ENCODE measurements at regions not wholly inside any gene's neighbourhood (a gene's known extent, or its start where the extent isn't known, plus 50 kb on each side); places are given as distances from the start of the nearest gene placed in this dataset.

DNA sequence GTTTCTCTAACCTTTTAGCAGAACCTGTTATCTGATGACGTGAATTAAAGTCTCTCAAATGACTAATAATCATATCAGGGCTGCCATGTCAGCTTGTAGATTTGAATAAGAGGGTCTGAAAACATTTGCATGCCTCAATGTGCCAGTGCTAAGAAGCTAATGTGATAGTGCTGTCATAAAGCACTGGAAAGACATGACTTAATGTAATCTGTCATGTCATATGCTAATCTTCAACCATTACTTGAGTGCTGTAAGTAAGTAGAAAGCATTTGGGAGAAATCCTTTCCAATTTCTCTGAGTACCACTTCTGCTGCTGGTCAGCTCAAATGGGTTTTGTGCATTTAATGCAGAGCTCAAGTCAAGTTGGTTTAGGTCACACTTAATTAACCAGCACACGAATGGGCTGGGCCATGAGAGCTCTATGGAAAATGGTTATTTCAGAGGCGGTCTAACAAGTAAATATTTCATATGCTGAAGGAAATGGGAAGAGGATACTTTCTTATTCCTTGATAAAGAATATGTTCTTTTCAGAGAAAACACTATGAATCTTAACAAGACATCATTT, 609.2 kb downstream of the LMO4 start:
- DNase-seq: no peak

DNA sequence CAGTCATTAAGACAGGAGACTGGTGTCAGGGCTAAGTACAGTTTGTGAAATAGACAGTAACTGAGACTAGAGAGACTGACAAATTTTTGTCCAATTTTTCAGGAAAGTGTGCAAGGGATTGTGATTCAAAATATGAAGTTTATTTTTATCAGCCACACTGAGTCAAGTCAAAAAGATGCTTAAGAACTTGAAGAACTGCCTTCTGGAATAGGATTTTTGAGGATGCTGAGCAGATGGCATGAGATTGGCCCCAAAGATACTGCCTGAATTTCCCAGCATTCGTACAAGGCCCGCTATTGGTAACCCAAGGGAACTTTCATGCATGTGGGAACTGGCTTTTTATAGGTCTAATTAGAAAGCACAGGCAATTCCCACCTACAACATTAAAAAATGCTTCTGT, 610.0 kb downstream of the LMO4 start:
- no peak for DNase-seq

DNA sequence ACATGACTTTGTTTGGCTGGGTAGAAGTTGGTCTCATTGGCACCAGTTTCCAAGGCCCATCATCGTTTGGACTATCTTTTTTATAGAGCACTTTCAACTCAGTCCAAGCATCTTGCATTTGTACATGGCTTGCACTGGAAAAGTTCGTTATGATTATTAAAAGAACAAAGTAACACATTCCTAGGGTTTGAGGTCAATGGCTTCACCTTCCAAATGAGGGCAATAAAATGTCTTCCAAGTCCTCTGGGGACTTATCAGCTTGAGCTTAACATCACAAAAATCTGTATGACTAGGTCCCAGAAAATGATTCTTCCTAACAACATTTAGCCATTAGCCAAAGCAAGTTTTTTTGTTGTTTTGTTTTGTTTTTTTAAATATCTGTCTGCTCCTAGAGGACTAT, 610.8 kb downstream of the LMO4 start:
- no peak for DNase-seq

DNA sequence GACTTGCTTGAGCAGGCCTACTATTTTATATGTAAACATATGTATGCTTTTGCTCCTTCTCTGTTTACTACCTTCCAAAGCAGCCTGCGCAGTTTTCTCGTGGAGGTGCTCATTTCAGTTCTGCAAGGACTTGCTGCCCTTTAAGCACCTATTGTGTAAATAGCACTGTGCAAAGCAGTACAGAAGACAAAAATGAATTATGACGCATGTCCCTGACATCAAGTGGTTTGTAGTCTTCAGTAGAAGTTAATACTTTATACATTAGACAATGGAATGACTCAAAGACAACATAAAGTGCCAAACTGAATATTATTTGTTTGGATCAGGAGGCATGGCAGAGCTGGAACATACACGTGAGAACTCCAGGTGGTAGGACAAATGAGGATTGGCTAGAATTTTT, 611.7 kb downstream of the LMO4 start:
- no peak for DNase-seq

DNA sequence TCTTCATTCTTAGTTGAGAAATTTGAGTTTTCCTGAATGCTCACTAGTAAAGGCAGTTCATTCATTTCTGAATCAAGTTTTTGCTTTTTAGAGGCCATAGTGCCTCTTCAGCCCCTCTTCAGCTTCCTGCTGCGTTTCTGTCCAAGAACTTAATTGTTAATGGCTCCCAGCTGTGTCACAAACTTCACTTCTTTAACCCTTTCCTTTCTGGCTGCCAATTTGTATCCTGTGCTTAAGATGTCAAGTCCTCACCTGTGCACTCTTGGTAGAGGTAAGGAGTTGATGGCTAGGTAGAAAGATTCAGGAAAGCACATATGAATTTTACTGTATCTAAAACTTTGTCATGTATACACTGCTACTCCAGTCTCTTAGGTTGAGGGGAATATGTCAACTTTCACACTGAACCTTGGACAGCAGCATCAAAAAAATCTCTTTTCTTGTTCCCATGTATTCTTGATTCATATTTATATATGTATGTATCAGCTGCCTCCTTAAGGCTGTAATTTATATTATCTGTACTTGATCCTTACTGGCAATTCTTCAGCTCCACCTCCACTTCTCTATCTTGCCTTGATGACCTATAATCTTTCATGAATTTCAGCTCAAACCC, 612.8 kb downstream of the LMO4 start:
- no peak for DNase-seq

DNA sequence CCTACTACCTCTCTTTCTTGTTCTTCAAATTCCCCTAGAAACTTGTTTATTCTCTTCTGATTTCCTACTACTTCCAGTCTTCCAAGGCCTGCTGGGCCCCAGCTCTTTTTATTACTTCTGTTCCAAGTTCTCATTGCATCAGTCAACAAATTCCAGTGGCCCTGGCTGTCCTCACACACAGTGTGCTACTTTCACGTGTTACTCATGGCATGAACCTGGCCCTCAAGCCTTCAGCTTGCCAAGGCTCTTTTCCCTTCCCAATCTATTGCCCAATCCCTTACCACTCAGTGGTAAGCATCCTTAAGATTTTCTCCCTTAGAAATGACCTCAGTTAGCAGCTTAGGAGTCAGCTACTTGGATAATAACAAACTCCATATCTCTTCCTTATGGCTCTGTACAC, 613.5 kb downstream of the LMO4 start:
- no peak for DNase-seq

DNA sequence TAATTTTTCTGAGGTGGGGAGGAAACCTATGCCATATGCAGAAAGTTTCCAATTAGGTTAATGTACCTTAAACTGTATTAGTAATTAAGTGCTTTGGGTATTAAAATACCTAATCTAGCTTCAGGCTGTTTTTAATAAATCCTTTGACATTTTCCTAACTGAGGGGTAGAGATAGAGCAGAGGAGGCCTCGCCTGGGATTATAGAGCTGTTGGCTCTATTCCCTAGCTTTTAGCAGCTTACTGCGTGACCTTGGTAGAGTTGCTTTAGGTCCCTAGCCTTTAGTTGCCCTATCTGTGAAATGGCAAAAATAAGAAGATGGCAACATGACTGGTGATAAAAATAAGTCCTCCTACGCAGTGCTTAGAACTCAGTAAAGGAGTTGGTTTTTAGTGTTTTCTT, 621.0 kb downstream of the LMO4 start:
- DNase-seq: no peak

DNA sequence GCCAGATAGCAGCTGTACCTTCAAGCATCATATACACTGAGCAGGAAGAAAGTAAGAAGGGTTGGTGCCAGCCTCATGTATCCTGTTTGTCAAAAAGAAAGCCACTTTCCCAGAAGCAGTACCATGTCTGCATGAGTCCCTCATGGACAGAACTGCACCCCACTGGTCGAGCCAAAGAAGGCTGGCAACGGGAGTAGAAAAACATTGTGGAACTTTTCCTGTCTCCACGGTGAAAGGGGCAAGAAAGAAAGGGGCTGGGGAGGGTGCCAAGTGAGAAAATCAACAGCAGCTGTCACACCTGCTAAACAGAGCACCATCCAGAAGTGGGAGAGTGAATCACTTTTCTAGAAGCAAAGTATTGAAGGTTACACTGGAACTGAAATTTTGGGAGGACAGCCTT, 621.7 kb downstream of the LMO4 start:
- no peak for DNase-seq

DNA sequence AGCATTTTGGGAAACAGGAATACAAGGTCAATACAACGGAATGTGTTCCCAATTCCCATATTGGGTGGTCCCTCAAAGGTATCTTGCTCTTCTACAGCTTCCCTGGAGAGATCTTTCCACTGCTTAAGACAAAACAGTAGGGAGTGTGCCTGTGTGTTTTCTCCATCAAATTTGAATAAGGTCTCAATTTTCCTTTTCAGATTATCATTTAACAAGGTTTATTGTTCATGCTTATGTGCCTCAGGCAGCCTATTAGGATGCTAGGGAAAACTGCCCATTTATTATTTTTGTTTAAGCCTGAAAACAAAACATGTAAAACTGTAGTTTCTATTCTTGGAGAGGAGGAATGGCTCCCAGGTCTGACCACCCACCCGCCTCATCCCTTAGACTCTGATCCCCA, 622.7 kb downstream of the LMO4 start:
- no peak for DNase-seq

DNA sequence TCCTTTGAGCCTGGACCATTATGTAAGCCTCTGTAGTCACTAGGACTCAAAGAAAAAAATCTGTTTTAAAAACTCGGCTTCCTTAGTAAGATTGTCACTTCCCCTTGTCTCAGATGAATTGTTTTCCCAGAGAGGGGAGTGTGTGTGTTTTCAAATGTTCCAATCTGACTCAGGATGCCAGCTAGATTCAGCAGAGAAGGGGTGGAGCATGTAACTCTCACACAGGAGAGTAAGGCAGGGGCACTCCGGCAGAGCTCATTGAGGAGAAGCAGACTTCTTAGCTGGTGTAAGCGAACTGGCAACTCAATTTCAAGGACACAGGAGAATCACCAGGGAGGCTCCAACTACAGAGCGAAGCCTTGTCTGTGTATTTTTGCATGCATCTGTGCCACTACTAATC, 623.2 kb downstream of the LMO4 start:
- no peak for DNase-seq

DNA sequence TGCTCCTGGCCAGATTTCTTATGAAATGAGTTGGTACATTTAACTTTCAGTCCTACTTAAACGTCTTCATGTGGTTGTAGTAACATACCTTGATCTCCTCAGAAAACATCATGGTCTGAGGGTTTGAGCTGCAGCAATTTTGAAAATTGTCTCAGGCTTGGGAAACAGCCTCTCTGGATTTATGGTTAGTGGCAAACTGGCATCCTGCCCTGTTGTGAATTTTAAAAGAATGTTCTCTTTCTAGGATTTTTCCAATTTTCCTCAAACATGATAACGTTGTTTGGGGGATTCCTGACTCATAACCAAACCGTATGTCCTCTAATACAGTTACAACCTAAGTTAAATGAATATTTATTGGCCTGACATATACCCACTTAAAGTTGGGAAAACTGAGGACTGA, 624.4 kb downstream of the LMO4 start:
- DNase-seq: no peak

DNA sequence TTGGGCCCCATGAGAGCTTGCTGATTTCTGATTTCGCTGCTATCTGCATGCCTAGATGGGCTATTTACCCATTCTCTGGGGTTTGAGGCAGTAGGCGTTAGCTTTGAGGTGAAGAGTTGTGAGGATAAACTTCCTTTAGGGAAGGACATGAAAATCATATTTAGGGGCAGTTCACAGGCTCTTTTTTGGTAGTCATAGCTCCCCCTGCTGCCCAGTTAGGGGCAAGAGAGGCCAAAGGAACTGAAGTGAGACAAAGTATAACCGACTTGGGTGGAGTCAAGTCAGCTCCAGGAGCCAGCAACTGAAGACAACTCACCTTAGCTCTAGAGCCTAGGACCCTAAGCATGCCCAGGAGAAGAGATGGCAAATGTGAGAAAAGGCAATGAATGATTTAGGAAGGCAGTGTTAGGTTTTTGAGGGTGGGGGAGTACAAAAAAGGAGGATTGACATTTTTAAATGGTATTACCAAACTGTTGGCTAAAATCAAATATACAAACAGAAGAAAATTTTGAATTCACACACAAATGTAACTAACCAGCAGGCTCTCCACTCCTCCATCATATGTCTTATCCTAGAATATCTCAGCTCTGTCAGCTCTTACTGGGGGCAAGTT, 625.2 kb downstream of the LMO4 start:
- peak; percentile 47 for DNase-seq

DNA sequence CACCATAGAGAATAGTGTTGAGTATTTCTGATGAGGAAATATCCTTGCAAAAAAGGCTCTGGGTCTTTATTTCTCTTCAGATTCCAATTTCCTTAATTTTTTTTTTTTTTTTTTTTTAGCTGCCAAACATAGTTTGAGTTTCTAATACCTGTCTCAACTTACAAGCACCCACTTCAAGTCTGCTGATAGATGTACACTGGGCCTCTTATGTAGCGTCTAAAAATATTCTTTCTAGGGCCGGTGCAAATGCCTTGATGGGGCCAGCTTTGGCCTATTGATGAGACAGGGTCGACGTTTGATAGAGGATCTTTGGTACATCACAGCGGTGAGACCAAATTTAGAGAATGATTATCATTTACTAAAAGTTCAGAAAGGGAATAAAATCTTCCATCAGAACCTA, 626.4 kb downstream of the LMO4 start:
- DNase-seq: no peak

DNA sequence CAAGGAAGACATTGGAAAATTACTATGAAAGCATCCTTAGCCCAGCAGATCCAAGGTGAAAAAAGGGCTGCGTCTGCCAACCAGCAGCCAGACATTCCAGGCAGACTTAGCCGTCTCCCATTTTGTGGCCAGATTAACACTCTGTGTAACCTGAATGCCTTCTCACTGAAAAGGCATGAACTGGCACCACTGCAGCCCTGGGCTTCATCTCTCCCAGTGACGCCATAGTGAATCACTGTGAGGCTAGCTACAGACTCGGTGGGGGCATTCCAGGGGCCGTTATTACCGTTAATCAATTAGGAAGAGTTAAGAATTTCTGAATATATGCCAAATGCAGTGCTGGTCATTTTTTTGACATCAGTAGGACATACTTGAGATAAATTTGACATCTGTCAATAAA, 627.4 kb downstream of the LMO4 start:
- no peak for DNase-seq

DNA sequence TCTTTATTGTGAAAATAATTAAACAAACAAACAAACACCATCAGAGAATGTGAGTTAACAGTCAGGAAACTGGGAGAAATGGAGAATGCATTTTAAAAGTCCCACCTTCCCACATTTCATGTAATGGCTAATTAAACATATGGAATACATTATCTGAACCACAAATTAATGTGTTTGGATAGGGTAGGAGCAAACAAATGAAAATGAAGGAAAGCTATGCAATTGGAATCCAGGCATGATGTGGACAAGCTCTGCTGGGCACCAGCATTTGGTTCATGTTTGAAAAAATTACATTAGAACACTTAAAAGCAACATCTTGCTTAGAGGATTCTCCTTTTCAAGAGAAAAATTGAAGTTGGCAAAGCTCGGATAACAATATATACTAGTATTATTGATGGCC, 628.1 kb downstream of the LMO4 start:
- DNase-seq: no peak

DNA sequence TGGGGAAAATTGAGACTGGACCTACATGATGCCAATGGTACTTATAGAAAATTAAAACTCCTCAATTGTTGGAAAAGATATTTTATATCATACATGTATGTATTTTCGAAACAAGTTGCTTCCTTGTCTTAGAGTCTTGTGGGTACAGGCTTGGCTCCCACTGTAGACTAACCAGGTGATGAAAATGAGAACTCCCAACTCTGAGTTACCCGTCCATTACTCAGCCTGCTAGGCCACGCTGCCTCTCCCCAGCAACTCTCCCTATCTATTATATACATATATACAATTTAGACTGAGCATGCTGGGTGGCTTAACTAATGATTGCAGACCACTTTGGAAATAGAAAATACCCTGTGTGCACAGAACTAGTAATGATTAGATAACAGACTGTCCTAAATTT, 628.7 kb downstream of the LMO4 start:
- no peak for DNase-seq

DNA sequence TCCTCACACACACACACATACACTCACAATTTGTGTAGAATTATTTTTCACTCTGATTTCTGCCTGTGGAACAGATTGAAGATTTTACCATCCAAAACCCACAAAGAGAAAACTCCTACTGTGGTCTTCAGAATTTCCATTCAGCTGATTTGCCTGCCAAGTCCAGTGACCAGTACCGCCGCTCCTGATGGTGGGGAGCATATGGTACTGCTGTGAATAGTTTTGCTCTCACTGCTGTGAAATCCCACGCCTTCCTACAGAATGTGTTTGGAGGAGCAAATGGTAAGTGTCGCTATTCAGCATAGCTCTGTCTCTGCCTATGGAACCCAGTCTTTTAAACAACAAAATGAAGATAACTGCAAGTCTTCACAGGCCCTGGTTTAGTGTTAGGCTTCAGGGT, 629.5 kb downstream of the LMO4 start:
- no peak for DNase-seq

DNA sequence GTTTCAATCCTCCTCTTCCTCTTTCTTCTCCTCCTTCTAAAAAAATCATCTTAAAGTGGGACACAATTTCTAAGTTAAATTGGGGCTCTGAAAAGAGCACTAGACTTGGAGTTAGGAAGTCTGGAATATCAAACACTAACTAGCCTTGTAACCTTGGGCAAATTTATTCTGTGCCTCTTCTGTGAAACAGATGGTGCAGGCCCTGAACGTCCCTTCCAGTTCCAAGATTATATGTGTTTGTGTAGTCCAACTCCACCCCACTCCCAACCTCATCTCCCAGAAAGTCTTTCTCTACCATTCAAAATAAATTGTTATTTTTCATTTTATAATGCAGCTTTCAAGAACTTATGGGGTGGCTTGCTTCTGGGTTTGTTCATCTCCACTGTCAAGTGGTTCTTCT, 630.0 kb downstream of the LMO4 start:
- no peak for DNase-seq

DNA sequence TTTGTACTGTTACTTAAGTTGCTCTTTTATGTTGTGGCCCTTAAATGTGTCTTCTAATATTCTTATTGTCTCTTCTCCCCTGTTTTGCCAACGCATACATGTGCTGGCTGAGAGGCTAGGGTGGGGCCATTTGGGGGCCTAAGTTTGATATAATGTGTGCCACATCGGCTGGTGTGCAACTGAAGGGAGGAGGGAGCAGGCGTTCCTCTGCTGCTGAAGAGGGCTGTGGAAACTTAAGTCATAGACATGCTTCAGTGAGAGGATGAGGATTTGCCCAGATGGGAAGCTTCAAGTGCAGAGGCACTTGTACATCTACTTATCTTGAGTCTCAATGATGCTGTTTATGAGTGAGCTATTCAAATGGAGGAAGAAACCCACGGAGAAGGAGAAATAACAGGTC, 630.6 kb downstream of the LMO4 start:
- no peak for DNase-seq

DNA sequence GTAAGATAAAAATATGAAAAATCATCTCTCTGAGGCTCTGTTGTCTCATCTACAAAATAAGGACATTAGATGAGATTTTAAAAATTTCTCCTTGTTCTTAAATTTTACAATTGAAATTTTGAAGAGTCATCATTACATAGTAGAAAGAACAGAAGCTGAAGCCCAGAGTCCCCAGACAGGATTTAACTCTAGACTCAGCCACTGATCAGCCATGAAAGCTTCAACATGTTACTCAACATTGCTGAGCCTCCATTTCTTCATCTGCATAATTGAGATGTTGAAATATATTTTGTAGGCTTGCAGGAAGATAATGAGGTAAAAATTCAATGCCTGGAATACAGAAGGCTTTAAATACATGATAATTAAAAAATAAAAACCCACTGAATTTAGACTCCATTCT, 633.3 kb downstream of the LMO4 start:
- DNase-seq: no peak

DNA sequence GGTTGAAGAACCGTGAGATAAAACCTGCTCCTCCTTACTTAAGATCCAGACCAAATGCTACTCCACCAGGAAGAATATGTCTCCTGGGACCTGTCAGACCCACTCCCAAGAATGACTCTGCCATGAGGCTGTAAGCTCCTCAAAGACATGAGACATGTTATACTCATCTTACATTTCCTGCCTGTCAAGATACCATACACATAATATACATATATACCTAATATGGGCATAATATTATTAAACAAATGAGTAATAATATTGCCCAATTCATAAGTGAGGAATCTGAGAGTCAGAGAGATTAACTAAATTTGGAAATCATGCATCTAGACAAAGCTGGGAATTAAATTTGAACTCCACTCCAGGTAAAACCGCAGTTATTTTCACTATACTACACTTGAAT, 634.9 kb downstream of the LMO4 start:
- no peak for DNase-seq

DNA sequence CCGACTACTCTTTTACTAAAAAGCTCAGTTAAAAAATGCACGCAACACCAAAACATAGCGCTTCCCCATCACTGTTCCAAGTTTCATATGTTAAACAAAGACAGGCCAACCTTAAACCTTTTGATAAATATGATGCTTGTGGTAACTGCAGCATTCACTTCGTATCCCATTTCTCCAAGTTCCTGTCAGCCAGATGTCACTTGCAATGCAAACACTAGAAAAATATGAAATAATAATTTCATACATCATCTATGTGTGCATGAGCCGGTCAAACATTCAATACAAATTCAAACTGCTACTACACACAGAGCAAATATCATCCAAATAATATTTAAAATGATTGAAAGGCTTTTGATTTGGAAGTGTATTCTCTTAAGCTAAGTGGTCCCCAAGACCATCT, 636.5 kb downstream of the LMO4 start:
- no peak for DNase-seq

DNA sequence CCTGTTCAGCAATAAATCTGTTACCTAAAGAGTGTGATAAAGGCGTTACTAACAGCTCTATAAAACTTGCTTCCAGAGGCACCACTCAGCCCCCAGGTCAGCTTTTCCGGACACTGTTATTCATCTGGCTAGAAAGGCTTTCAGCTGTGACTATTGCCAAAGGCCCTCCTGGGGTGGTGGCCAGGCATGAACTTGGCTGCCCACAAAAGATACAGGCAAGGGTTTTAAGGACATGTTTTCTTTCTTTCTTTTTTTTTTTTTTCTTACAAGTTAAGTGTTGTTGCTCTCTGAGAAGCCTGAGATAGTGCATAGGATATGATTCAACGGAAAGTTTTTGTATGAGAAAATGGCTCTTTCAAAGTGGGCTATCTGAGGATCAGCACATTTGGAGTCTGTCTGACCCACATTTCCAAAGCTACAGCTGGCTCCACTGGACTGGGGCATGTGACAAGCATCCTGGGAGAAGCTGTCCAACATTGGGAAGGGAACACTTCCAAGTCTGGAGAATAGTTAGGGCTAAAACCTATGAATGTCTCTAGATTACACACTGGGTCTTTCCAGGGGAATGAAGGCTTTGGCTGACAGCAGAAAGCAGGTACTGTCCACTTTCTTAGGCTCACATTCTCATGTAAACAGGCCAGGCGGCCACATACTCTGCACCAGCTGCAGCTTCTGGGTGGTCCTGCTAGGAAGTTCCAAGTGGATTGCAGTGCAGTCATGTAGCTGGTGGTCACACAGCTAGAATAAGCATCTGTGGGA, 639.7 kb downstream of the LMO4 start:
- no peak for DNase-seq

DNA sequence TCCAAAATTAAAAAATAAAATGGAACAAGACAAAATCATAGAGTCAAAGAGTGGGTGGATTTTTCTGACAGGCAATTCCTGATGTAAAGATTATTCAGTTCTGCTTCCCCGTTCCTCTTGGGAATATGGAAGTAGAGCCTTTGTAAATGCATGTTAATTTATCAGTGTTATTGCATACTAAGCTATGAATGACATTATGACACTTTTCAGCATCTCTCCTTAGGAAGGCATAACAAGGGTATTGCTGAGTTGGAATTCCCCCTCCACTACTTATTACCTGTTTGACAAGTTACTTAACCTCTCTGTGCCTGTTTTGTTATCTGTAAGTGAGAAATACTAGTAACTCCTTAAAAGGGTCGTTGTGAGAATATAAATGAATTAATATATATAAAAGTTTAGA, 640.4 kb downstream of the LMO4 start:
- DNase-seq: no peak

All from stimulated activated CD4-positive, alpha-beta T cell treated with anti-CD3 and anti-CD28 coated beads, Interleukin-15, amount 100 ng/mL, for 24 hours (primary cell).